Activated T-cell treated with anti-CD3 and anti-CD28 coated beads, Interleukin-2, amount 50 U/mL, for 72 hours (primary cell): ENCODE measurements at regions not wholly inside any gene's neighbourhood (a gene's known extent, or its start where the extent isn't known, plus 50 kb on each side); places are given as distances from the start of the nearest gene placed in this dataset.

Source experiments
- ATAC-seq, 2 donors: fragments of 150-1000 bp; cut with Tn5 transposase; replicated peaks in 1 of 2; 2 replicates each; pipeline ENCODE4 v1.10.0; 2021; ENCODE audit warnings: moderate library complexity in 2 of 2, mild to moderate bottlenecking in 1 of 2
- DNase-seq, 2 donors: peaks; one replicate each; pipeline ENCODE4 v3.0.0; 2021 to 2022; ENCODE audit warnings: mixed read lengths in 1 of 2
- H3K27ac Mint-ChIP-seq: one replicate; pipeline ENCODE4 v1.8.0; 2022; ENCODE audit warnings: mild to moderate bottlenecking, moderate library complexity, mixed read lengths
- H3K27me3 Mint-ChIP-seq: one replicate; pipeline ENCODE4 v1.8.0; 2022; ENCODE audit warnings: low read depth, mixed read lengths
- H3K36me3 Mint-ChIP-seq, 2 donors: one replicate each; pipeline ENCODE4 v1.8.0; 2022; ENCODE audit warnings: mixed read lengths in 2 of 2, mild to moderate bottlenecking in 1 of 2; ENCODE audit not compliant: insufficient read depth in 2 of 2
- H3K4me1 Mint-ChIP-seq: one replicate; pipeline ENCODE4 v1.8.0; 2022; ENCODE audit warnings: low read depth, mixed read lengths
- H3K4me3 Mint-ChIP-seq, 2 donors: one replicate each; pipeline ENCODE4 v1.8.0; 2022; ENCODE audit warnings: mild to moderate bottlenecking in 2 of 2, mixed read lengths in 2 of 2, moderate library complexity in 2 of 2
- H3K9me3 Mint-ChIP-seq, 2 donors: one replicate each; pipeline ENCODE4 v1.8.0; 2022; ENCODE audit warnings: mixed read lengths in 2 of 2

- ATAC-seq (no peak), DNase-seq (no peak)
- Mint-ChIP-seq H3K36me3 (no peaks in the 10 kb centered on the region), H3K9me3 (no peaks in the 10 kb centered on the region), H3K4me1 (no peaks in the 10 kb centered on the region), H3K4me3 (no peak overlapping the region), H3K27ac (no peak overlapping the region), H3K27me3 (no peaks in the 10 kb centered on the region)
Observed at GRCh38 chr3:103918336-103918735, 1448.4 kb upstream of the ALCAM start.

GRCh38 chr3:103919327-103919726 is 1447.4 kb upstream of the ALCAM start:
- no peak overlapping the region for H3K4me3 Mint-ChIP-seq
- no peak for ATAC-seq
- no peaks in the 10 kb centered on the region for H3K4me1 Mint-ChIP-seq
- H3K36me3 Mint-ChIP-seq: no peaks in the 10 kb centered on the region
- no peak overlapping the region for H3K27ac Mint-ChIP-seq
- no peaks in the 10 kb centered on the region for H3K9me3 Mint-ChIP-seq
- H3K27me3 Mint-ChIP-seq: no peaks in the 10 kb centered on the region
- no peak for DNase-seq

- ATAC-seq (no peak), DNase-seq (no peak)
- Mint-ChIP-seq H3K27me3 (no peaks in the 10 kb centered on the region), H3K4me3 (no peak overlapping the region), H3K4me1 (no peaks in the 10 kb centered on the region), H3K9me3 (peaks cover 2% of the 10 kb centered on the region in 2 donors), H3K36me3 (no peaks in the 10 kb centered on the region), H3K27ac (no peak overlapping the region)
Observed at GRCh38 chr3:103923907-103924306, 1442.8 kb upstream of the ALCAM start.

GRCh38 chr3:103924544-103924943 is 1442.2 kb upstream of the ALCAM start:
- Mint-ChIP-seq H3K27me3 (no peaks in the 10 kb centered on the region), H3K4me3 (no peak overlapping the region), H3K4me1 (no peaks in the 10 kb centered on the region), H3K9me3 (peaks cover 2% of the 10 kb centered on the region in 2 donors), H3K27ac (no peak overlapping the region), H3K36me3 (no peaks in the 10 kb centered on the region)
- ATAC-seq (no peak), DNase-seq (no peak)

- Mint-ChIP-seq H3K27me3 (no peaks in the 10 kb centered on the region), H3K36me3 (no peaks in the 10 kb centered on the region), H3K4me1 (no peaks in the 10 kb centered on the region), H3K27ac (no peak overlapping the region), H3K9me3 (peaks cover 2 to 5% of the 10 kb centered on the region in 2 donors), H3K4me3 (no peak overlapping the region)
- ATAC-seq: no peak
- no peak for DNase-seq
Observed at GRCh38 chr3:103926936-103927335, 1439.8 kb upstream of the ALCAM start.

- Mint-ChIP-seq H3K36me3 (no peaks in the 10 kb centered on the region), H3K27me3 (no peaks in the 10 kb centered on the region), H3K4me1 (no peaks in the 10 kb centered on the region), H3K4me3 (no peak overlapping the region), H3K9me3 (peaks cover 4 to 8% of the 10 kb centered on the region in 2 donors), H3K27ac (no peak overlapping the region)
- DNase-seq (no peak), ATAC-seq (no peak)
Observed at GRCh38 chr3:103927896-103928295, 1438.8 kb upstream of the ALCAM start.

GRCh38 chr3:103937094-103937493 is 1429.6 kb upstream of the ALCAM start:
- peaks cover 2 to 6% of the 10 kb centered on the region in 2 donors for H3K9me3 Mint-ChIP-seq
- ATAC-seq: no peak
- H3K27me3 Mint-ChIP-seq: no peaks in the 10 kb centered on the region
- no peak overlapping the region for H3K27ac Mint-ChIP-seq
- no peak for DNase-seq
- H3K4me3 Mint-ChIP-seq: no peak overlapping the region
- no peaks in the 10 kb centered on the region for H3K4me1 Mint-ChIP-seq
- no peaks in the 10 kb centered on the region for H3K36me3 Mint-ChIP-seq

GRCh38 chr3:103947062-103947461 is 1419.6 kb upstream of the ALCAM start:
- DNase-seq (no peak), ATAC-seq (no peak)
- Mint-ChIP-seq H3K9me3 (no peaks in the 10 kb centered on the region), H3K4me1 (no peaks in the 10 kb centered on the region), H3K27ac (no peak overlapping the region), H3K4me3 (no peak overlapping the region), H3K27me3 (no peaks in the 10 kb centered on the region), H3K36me3 (no peaks in the 10 kb centered on the region)

- Mint-ChIP-seq H3K27me3 (no peaks in the 10 kb centered on the region), H3K4me3 (no peak overlapping the region), H3K9me3 (no peaks in the 10 kb centered on the region), H3K4me1 (no peaks in the 10 kb centered on the region), H3K36me3 (no peaks in the 10 kb centered on the region), H3K27ac (no peak overlapping the region)
- DNase-seq (no peak), ATAC-seq (no peak)
Observed at GRCh38 chr3:103949693-103950092, 1417.0 kb upstream of the ALCAM start.

GRCh38 chr3:103950676-103951075 is 1416.0 kb upstream of the ALCAM start:
- DNase-seq: no peak
- Mint-ChIP-seq H3K4me3 (no peak overlapping the region), H3K4me1 (no peaks in the 10 kb centered on the region), H3K9me3 (peaks cover 0 to under 1% of the 10 kb centered on the region in 2 donors), H3K27ac (no peak overlapping the region), H3K36me3 (no peaks in the 10 kb centered on the region), H3K27me3 (no peaks in the 10 kb centered on the region)
- no peak for ATAC-seq

GRCh38 chr3:103953796-103954195 is 1412.9 kb upstream of the ALCAM start:
- no peak overlapping the region for H3K27ac Mint-ChIP-seq
- no peak for DNase-seq

GRCh38 chr3:103960819-103961218 is 1405.9 kb upstream of the ALCAM start:
- DNase-seq: no peak
- H3K4me1 Mint-ChIP-seq: no peaks in the 10 kb centered on the region
- H3K27ac Mint-ChIP-seq: no peak overlapping the region
- no peaks in the 10 kb centered on the region for H3K27me3 Mint-ChIP-seq
- H3K36me3 Mint-ChIP-seq: no peaks in the 10 kb centered on the region
- no peak overlapping the region for H3K4me3 Mint-ChIP-seq
- ATAC-seq: no peak
- H3K9me3 Mint-ChIP-seq: peaks cover 0 to 1% of the 10 kb centered on the region in 2 donors

More at GRCh38 chr3:103953796-103954195, 1412.9 kb upstream of the ALCAM start:
- Mint-ChIP-seq H3K9me3 (peaks cover 0 to 1% of the 10 kb centered on the region in 2 donors), H3K27me3 (no peaks in the 10 kb centered on the region), H3K36me3 (no peaks in the 10 kb centered on the region), H3K4me3 (no peak overlapping the region), H3K4me1 (no peaks in the 10 kb centered on the region)
- no peak for ATAC-seq

GRCh38 chr3:103963599-103963998 is 1403.1 kb upstream of the ALCAM start:
- Mint-ChIP-seq H3K27me3 (no peaks in the 10 kb centered on the region), H3K4me1 (no peaks in the 10 kb centered on the region), H3K4me3 (no peak overlapping the region), H3K9me3 (peaks cover 0 to 1% of the 10 kb centered on the region in 2 donors), H3K27ac (no peak overlapping the region), H3K36me3 (no peaks in the 10 kb centered on the region)
- DNase-seq: no peak
- ATAC-seq: no peak

- H3K36me3 Mint-ChIP-seq: no peaks in the 10 kb centered on the region
- DNase-seq (no peak), ATAC-seq (no peak)
- H3K4me3 Mint-ChIP-seq: no peak overlapping the region
- H3K4me1 Mint-ChIP-seq: no peaks in the 10 kb centered on the region
- H3K9me3 Mint-ChIP-seq: peaks cover 0 to 1% of the 10 kb centered on the region in 2 donors
- no peaks in the 10 kb centered on the region for H3K27me3 Mint-ChIP-seq
- H3K27ac Mint-ChIP-seq: no peak overlapping the region
Observed at GRCh38 chr3:103965764-103966163, 1400.9 kb upstream of the ALCAM start.
